Mammary epithelial cell (primary cell): ENCODE measurements at regions not wholly inside any gene's neighbourhood (a gene's known extent, or its start where the extent isn't known, plus 50 kb on each side); places are given as distances from the start of the nearest gene placed in this dataset.

Experiments
- EZH2 ChIP-seq: IDR thresholded peaks from 2 replicates; pipeline ENCODE4 v1.6.1; 2012; ENCODE audit warnings: low read length, inconsistent platforms, borderline replicate concordance
- TF ChIP-seq, protein P1 (sequence below), 2 donors: IDR thresholded peaks in 1 of 2; conservative IDR thresholded peaks in 1 of 2; 2 replicates each; pipeline ENCODE4 v1.5.1; 2011 to 2012; ENCODE audit warnings: inconsistent platforms in 2 of 2, low read length in 2 of 2, mild to moderate bottlenecking in 2 of 2, control low read depth in 1 of 2, low read depth in 1 of 2; ENCODE audit not compliant: insufficient read depth in 1 of 2; ENCODE audit errors: extremely low read depth in 1 of 2

DNA sequence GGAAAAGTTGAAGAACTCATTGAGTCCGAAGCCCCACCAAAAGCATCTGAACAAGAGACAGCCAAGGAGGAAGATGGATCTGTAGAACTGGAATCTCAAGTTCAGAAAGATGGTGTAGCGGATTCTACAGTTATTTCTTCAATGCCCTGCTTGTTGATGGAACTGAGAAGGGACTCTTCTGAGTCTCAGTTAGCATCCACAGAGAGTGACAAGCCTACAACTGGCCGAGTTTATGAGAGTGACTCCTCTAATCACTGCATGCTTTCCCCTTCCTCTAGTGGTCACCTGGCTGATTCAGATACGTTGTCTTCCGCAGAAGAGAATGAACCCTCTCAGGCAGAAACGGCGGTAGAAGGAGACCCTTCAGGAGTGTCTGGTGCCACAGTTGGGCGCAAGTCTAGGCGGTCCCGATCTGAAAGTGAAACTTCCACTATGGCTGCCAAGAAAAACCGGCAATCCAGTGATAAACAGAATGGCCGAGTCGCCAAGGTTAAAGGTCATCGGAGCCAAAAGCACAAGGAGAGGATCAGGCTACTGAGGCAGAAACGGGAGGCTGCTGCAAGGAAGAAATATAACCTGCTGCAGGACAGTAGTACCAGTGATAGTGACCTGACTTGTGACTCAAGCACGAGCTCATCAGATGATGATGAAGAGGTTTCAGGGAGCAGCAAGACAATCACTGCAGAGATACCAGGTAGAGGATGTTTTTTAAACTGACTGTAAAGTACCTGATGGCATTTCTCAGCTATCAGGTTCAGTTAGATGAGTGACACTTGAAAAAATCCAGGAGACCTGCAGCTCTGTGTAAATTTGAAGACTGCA is 111.9 kb downstream of the HAUS1 start:
- TF ChIP-seq, protein P1, sequence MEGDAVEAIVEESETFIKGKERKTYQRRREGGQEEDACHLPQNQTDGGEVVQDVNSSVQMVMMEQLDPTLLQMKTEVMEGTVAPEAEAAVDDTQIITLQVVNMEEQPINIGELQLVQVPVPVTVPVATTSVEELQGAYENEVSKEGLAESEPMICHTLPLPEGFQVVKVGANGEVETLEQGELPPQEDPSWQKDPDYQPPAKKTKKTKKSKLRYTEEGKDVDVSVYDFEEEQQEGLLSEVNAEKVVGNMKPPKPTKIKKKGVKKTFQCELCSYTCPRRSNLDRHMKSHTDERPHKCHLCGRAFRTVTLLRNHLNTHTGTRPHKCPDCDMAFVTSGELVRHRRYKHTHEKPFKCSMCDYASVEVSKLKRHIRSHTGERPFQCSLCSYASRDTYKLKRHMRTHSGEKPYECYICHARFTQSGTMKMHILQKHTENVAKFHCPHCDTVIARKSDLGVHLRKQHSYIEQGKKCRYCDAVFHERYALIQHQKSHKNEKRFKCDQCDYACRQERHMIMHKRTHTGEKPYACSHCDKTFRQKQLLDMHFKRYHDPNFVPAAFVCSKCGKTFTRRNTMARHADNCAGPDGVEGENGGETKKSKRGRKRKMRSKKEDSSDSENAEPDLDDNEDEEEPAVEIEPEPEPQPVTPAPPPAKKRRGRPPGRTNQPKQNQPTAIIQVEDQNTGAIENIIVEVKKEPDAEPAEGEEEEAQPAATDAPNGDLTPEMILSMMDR (conservative IDR thresholded peaks at IDR 0.05 in 1 of 2, IDR thresholded peaks at IDR 0.05 in 1 of 2; ENCODE audit: extremely low read depth in 1 of 2, insufficient read depth in 1 of 2, low read depth in 1 of 2, low read length in 2 of 2) = no peak
- no peak for TF ChIP-seq EZH2
